ENCODE measurements at regions not wholly inside any gene's neighbourhood (a gene's known extent, or its start where the extent isn't known, plus 50 kb on each side); places are given as distances from the start of the nearest gene placed in this dataset.

GRCh38 chrX:39592776-39593175, 505.0 kb downstream of the BCOR start:
- Histone ChIP-seq H3K4me2 (ENCODE audit: low read length) (no peak overlapping the region), H3K9ac (ENCODE audit: low read length) (no peak overlapping the region), H3K79me2 (ENCODE audit: low read length) (no peaks in the 10 kb centered on the region), H3K27me3 (ENCODE audit: low read depth, low read length) (no peaks in the 10 kb centered on the region), H3K27ac (ENCODE audit: low read length) (no peak overlapping the region), H2AFZ (ENCODE audit: low read depth, low read length) (no peak overlapping the region), H3K4me3 (ENCODE audit: low read length) (no peak overlapping the region), H3K9me3 (ENCODE audit: insufficient read depth, low read length) (no peaks in the 10 kb centered on the region), H4K20me1 (ENCODE audit: insufficient read depth, low read length) (no peaks in the 10 kb centered on the region), H3K36me3 (replicated peaks; ENCODE audit: low read depth, low read length) (no peaks in the 10 kb centered on the region), H3K4me1 (ENCODE audit: low read length) (no peaks in the 10 kb centered on the region)
- no peak for TF ChIP-seq CTCF (IDR thresholded peaks at IDR 0.05; ENCODE audit: low read depth, low read length)
- TF ChIP-seq EZH2phosphoT487 (IDR thresholded peaks at IDR 0.05; ENCODE audit: low read depth) = no peak

GRCh38 chrX:39595977-39596376, 501.8 kb downstream of the BCOR start:
- Histone ChIP-seq H3K27me3 (ENCODE audit: low read depth, low read length) (no peaks in the 10 kb centered on the region; the same call in 1 of the 2 replicates), H2AFZ (ENCODE audit: low read depth, low read length) (no peak overlapping the region), H3K36me3 (replicated peaks; ENCODE audit: low read depth, low read length) (no peaks in the 10 kb centered on the region), H3K4me1 (ENCODE audit: low read length) (no peaks in the 10 kb centered on the region), H3K9ac (ENCODE audit: low read length) (no peak overlapping the region), H3K4me3 (ENCODE audit: low read length) (no peak overlapping the region), H3K9me3 (ENCODE audit: insufficient read depth, low read length) (no peaks in the 10 kb centered on the region), H3K27ac (ENCODE audit: low read length) (no peak overlapping the region), H3K4me2 (ENCODE audit: low read length) (no peak overlapping the region), H4K20me1 (ENCODE audit: insufficient read depth, low read length) (no peaks in the 10 kb centered on the region), H3K79me2 (ENCODE audit: low read length) (no peaks in the 10 kb centered on the region)
- TF ChIP-seq EZH2phosphoT487 (IDR thresholded peaks at IDR 0.05; ENCODE audit: low read depth) (no peak), CTCF (IDR thresholded peaks at IDR 0.05; ENCODE audit: low read depth, low read length) (no peak)

- Histone ChIP-seq H3K4me2 (ENCODE audit: low read length) (no peak overlapping the region), H3K27me3 (ENCODE audit: low read depth, low read length) (no peaks in the 10 kb centered on the region; the same call in 1 of the 2 replicates), H3K27ac (ENCODE audit: low read length) (no peak overlapping the region), H3K36me3 (replicated peaks; ENCODE audit: low read depth, low read length) (no peaks in the 10 kb centered on the region), H3K4me3 (ENCODE audit: low read length) (no peak overlapping the region), H4K20me1 (ENCODE audit: insufficient read depth, low read length) (no peaks in the 10 kb centered on the region), H3K9ac (ENCODE audit: low read length) (no peak overlapping the region), H2AFZ (ENCODE audit: low read depth, low read length) (no peak overlapping the region), H3K9me3 (ENCODE audit: insufficient read depth, low read length) (no peaks in the 10 kb centered on the region), H3K4me1 (ENCODE audit: low read length) (no peaks in the 10 kb centered on the region), H3K79me2 (ENCODE audit: low read length) (no peaks in the 10 kb centered on the region)
- TF ChIP-seq EZH2phosphoT487 (IDR thresholded peaks at IDR 0.05; ENCODE audit: low read depth) = no peak
These were observed 501.3 kb downstream of the BCOR start for GRCh38 chrX:39596437-39596836.

GRCh38 chrX:39599339-39599738, 498.4 kb downstream of the BCOR start:
- H2AFZ ChIP-seq (ENCODE audit: low read depth, low read length) = no peak overlapping the region
- no peaks in the 10 kb centered on the region for H3K79me2 ChIP-seq (ENCODE audit: low read length)
- no peaks in the 10 kb centered on the region for H4K20me1 ChIP-seq (ENCODE audit: insufficient read depth, low read length)
- H3K9me3 ChIP-seq (ENCODE audit: insufficient read depth, low read length) = no peaks in the 10 kb centered on the region
- H3K4me2 ChIP-seq (ENCODE audit: low read length) = no peak overlapping the region
- H3K27me3 ChIP-seq (ENCODE audit: low read depth, low read length) = peaks cover 8% of the 10 kb centered on the region; the same call in 1 of the 2 replicates
- H3K4me1 ChIP-seq (ENCODE audit: low read length) = no peaks in the 10 kb centered on the region
- no peak overlapping the region for H3K27ac ChIP-seq (ENCODE audit: low read length)
- H3K9ac ChIP-seq (ENCODE audit: low read length) = no peak overlapping the region
- no peak for TF ChIP-seq EZH2phosphoT487 (IDR thresholded peaks at IDR 0.05; ENCODE audit: low read depth)
- no peak for TF ChIP-seq CTCF (IDR thresholded peaks at IDR 0.05; ENCODE audit: low read depth, low read length)
- H3K4me3 ChIP-seq (ENCODE audit: low read length) = no peak overlapping the region
- no peaks in the 10 kb centered on the region for H3K36me3 ChIP-seq (replicated peaks; ENCODE audit: low read depth, low read length)

- no peak for TF ChIP-seq CTCF (IDR thresholded peaks at IDR 0.05; ENCODE audit: low read depth, low read length)
- TF ChIP-seq EZH2phosphoT487 (IDR thresholded peaks at IDR 0.05; ENCODE audit: low read depth) = no peak
These were observed 497.5 kb downstream of the BCOR start for GRCh38 chrX:39600222-39600621.

More at GRCh38 chrX:39600222-39600621, 497.5 kb downstream of the BCOR start:
- Histone ChIP-seq H3K79me2 (ENCODE audit: low read length) (no peaks in the 10 kb centered on the region), H2AFZ (ENCODE audit: low read depth, low read length) (no peak overlapping the region), H3K36me3 (replicated peaks; ENCODE audit: low read depth, low read length) (no peaks in the 10 kb centered on the region), H4K20me1 (ENCODE audit: insufficient read depth, low read length) (no peaks in the 10 kb centered on the region), H3K4me2 (ENCODE audit: low read length) (no peak overlapping the region), H3K27me3 (ENCODE audit: low read depth, low read length) (peaks cover 9% of the 10 kb centered on the region; the same call in 1 of the 2 replicates), H3K4me3 (ENCODE audit: low read length) (no peak overlapping the region), H3K27ac (ENCODE audit: low read length) (no peak overlapping the region), H3K9me3 (ENCODE audit: insufficient read depth, low read length) (no peaks in the 10 kb centered on the region), H3K9ac (ENCODE audit: low read length) (no peak overlapping the region), H3K4me1 (ENCODE audit: low read length) (peaks cover 4% of the 10 kb centered on the region)

All from OCI-LY3 (cell line).